Right lobe of liver (tissue), 4 donors: ENCODE measurements at regions not wholly inside any gene's neighbourhood (a gene's known extent, or its start where the extent isn't known, plus 50 kb on each side); places are given as distances from the start of the nearest gene placed in this dataset.

Experiments used
- CTCF ChIP-seq, 4 donors: fragments of 200-600 bp in 3 of 4; fragments of 450-650 bp in 1 of 4; IDR thresholded peaks; one replicate each; pipeline versions ENCODE4 v1.5.1 to v1.8.0; 2016 to 2022; ENCODE audit warnings: antibody characterized with exemption in 4 of 4, mild to moderate bottlenecking in 2 of 4
- POLR2A ChIP-seq: fragments of 450-650 bp; IDR thresholded peaks from one replicate; pipeline ENCODE4 v1.6.1; 2017; ENCODE audit warnings: antibody characterized with exemption, mild to moderate bottlenecking
- donor health status: DM: no; HTN: no; CAD: no.
- donor health status: DM: no; HTN: no; CAD: no.
- donor health status: DM: no; HTN: yes; CAD: no.

GRCh38 chr10:59047180-59047579 lies 129.3 kb upstream of the PHYHIPL start:
- TF ChIP-seq CTCF (IDR thresholded peaks at IDR 0.05) (no peak), POLR2A (no peak)
